Activated CD4-positive, alpha-beta T cell treated with anti-CD3 and anti-CD28 coated beads, Interleukin-2, amount 50 U/mL, for 1 hour (primary cell): ENCODE measurements at regions not wholly inside any gene's neighbourhood (a gene's known extent, or its start where the extent isn't known, plus 50 kb on each side); places are given as distances from the start of the nearest gene placed in this dataset.

Experiments
- DNase-seq: peaks from one replicate; pipeline ENCODE4 v3.0.0-alpha.2; 2020

DNA sequence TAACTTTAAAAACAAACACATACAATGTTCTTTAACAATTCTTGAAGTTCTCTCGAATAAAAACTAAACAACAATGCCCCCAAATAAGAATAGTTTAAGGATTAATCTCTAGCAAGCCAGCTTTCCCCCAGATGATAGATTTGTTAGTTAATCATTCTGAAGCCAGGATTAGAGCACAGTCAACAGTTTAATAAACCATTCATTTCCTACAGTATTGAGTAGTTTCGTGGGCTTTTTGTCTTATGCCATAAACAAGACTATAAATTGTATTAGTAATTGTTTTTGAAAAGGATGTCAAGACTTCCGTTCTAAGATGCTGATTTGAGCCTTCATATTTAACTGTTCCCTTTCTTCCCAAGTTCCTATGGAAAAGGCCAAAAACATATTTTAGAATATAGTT lies 136.6 kb downstream of the PIK3R1 start:
- no peak for DNase-seq

- DNase-seq, result no peak
Measured at GRCh38 chr5:68353605-68354004, 138.0 kb downstream of the PIK3R1 start.

- no peak for DNase-seq
Measured at GRCh38 chr5:68354315-68354714, 138.8 kb downstream of the PIK3R1 start.

GRCh38 chr5:68356216-68356615 lies 140.7 kb downstream of the PIK3R1 start:
- no peak for DNase-seq

GRCh38 chr5:68356623-68357022 lies 141.1 kb downstream of the PIK3R1 start:
- DNase-seq, result no peak

GRCh38 chr5:68359699-68360098 lies 144.1 kb downstream of the PIK3R1 start:
- no peak for DNase-seq

DNA sequence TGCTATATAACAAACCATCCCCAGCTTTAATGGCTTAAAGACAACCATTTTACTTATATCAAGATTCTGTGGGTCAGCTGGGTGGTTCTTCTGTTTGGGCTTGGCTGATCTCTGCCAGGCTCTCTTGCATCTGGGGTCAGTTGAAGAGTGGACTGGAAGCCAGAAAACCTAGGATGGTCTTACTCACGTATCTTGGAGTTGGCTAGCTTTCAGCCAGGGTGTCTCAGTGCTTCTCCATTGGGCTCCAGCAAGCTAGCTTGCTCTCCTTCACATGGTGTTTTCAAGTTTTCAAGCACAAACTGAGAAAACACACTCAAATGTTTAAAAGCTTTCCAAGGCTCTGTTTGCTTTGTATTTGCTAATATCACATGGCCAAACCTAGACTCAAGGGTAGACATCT lies 146.8 kb downstream of the PIK3R1 start:
- no peak for DNase-seq

DNA sequence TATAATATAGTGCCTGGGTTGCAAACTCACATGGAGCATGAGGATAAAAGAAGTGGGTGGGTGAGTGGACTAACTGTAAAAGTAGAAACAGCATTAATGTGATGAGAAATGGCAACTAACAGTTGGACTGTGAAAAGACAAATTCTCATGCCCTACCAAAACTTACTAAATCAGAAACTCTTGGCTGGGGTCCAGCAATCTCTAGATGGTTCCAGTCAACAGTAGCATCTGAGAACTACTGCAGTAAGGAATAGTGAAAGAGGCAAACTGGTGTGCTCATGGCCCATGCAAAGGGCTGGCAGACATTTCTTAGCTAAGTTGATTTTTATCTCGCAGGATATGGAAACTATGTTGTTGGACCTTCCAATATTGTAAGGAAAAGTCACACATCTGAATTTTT lies 150.3 kb downstream of the PIK3R1 start:
- DNase-seq, result no peak

DNA sequence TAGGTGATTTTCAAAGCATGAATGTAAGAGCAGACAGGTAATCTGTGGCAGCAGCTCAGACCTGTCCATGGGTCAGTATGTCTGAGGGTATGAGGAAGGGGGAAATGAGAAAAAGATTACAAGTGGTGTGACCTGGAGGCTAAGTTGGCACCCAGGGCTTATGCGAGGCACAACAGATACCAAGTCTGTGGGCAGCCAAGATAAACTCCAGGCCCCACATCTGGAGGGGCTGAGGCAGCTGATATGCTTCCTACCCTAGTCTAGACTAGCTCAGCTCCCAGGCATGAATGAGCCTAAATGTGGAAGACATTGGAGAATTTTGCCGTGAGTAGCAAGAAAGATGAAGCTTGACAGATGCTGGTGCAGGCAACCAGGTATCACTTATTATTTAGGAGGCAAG lies 151.7 kb downstream of the PIK3R1 start:
- no peak for DNase-seq

- no peak for DNase-seq
Measured at GRCh38 chr5:68367717-68368116, 152.2 kb downstream of the PIK3R1 start.

- no peak for DNase-seq
Measured at GRCh38 chr5:68368311-68369022, 152.9 kb downstream of the PIK3R1 start.

DNA sequence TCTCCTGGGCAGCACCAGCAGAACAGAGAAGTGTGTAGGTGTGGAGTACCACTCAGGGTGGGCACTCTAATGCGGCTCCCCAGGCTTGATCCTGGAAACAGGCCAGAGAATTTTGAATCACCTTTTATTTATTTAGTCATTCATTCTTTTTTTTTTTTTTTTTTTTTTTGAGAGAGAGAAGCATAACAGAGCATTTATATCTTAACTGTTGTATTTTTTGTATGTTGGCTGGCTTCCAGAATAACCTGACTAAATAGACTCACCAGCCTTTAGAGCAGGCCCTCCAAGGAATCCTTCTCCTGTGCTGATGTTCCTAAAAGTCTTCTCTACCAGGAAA lies 153.4 kb downstream of the PIK3R1 start:
- no peak for DNase-seq

DNA sequence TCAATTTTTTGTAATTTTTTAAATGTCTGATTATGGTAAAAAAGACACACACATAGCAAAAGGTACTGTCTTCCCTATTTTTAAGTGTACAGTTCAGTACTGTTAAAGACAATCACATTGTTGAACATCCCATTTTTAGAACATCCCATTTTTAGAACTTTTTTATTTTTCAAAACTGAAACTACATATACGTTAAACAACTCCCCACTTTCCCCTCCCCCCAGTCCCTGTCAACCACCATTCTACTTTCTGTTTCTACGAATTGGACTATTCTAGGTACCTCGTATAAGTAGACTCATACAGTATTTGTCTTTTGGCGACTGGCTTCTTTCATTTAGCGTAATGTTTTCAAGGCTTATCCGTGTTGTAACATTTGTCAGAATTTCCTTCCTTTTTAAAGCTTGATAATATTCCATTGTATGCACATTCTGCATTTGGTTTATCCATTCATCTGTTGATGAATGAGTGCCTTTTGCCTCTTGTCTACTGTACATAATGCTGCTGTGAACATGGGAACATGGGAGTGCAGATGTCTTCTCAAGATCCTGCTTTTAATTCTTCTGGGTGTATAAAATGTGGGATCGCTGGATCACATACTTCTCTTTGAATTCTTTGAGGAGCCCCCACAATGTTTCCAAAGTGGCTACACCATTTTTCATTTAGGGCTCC lies 154.0 kb downstream of the PIK3R1 start:
- peak; percentile 13 for DNase-seq

- DNase-seq, result no peak
Measured at GRCh38 chr5:68370196-68370595, 154.6 kb downstream of the PIK3R1 start.

DNA sequence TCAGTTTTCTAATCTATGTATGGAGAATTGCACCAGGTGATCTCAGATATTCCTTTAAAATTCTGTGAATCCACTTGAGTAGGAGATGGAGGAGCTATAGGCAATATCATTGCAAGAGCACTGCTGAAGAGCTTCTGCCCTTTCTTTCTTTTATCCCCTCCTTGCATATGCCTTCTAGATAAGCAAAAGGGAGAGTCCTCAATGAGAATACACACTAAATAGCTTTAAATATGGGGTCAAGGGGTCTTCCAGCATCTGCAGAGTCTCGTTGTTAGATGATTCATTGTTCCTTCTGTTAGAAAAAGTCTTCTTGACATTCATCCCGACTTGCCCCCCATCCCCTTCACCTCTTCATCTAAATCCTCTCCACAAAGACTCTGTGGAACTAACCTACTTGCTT lies 156.1 kb downstream of the PIK3R1 start:
- DNase-seq, result no peak

DNA sequence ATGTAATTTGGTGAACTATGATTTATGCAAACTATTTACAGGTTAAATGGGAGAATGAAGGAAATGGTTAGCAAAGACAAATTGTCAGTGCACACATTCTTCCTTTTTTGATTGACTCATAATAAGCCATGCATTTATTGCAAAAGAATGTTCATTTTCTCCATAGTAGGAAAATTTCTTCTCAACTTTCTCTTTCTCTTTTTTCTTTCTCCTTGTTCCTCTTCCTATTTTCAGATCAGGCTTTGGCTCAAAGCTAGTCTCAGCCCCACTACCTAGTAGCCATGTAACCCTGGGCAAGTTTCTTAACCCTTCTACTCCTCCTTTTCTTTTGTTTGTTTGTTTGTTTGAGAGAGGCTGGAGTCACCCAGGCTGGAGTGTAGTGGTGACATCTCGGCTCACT lies 156.6 kb downstream of the PIK3R1 start:
- DNase-seq, result no peak

DNA sequence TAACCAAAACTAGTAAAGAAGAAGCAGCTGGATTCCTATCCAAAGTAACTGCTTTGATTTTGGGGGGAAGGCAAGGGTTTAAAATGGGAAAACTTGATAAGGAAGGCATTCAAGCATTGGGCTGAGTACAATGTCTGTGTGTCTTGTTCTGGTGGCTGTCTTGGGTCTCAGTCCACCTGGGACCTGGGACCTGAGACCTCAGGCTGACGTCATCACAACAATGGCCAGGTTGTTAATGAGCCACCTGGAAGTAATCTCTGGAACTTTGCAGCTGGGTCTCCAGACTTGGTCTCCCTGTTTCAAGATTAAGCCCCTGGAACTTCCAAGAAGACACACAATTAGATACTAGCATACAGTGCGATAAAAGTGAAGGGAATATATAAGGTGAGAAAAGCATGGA lies 157.5 kb downstream of the PIK3R1 start:
- DNase-seq, result no peak

DNA sequence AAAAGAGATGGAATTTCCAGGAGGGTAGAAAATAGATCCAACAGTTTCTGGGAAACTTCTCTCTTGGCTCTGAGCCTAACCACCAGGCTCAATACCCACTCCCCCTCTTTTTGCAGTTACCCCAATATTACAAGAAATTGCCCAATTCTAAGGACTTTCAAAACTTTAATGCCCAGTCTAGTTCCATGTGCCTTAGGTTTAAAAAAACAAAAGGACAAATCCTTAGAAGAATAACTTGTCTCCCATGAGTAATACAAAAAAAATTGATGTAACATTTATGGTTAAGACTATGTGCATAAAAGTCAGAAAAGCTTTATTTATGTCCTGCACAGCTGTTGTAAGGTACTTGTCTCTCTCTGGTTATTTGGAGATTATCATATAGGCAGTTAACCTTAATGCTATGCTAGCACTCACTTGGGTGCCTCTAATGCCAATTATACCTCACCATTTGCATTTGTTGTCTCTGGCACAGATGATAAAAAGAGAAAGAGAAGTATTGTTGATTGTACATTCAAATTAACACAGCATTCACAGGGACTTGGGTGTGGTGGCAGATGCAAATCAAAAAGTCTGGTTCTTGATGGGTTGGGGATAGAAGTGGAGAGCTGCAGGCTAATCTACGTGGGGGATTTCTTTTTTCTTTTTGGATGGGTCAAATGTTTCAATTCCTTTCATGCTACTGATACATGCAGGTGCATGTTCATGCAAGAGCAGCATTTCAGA lies 159.4 kb downstream of the PIK3R1 start:
- no peak for DNase-seq

- no peak for DNase-seq
Measured at GRCh38 chr5:68375540-68375939, 160.0 kb downstream of the PIK3R1 start.

DNA sequence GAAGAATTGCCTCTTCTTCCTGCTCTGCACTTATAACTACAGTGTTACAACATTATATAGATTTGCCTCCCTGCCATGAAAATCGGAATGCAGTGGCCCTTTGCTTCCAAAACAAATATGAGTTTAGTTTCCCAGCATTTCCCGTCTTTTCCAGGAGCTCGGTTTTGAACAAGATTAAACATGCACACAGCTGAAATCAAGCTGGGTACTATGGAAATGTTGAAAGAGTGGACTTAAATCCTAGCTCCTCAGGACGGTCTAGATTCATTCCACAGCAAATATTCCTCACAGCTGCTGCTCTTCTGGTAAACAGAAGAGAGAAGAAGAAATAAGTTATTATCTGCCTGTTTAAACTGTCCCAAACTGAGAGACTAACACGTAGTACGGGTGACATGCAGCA lies 161.4 kb downstream of the PIK3R1 start:
- DNase-seq, result no peak

DNA sequence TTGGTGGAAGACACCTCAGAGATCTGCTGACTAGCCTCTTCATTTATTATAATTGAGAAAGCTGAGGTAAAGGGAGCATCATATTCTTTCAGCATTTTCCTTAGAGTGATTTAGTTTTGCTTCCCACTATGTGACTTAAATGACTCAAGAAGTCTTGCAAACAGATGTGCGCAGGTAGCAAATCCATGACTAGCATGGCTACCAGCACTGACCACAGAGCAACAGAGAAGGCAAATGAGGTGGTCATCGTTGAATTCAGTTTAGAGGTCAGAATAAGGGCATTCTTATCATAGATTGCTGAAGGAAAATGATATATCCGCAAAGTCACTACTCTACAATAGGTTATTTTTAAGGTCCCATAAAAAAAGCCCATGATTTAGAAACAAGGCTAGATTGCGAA lies 162.2 kb downstream of the PIK3R1 start:
- no peak for DNase-seq

DNA sequence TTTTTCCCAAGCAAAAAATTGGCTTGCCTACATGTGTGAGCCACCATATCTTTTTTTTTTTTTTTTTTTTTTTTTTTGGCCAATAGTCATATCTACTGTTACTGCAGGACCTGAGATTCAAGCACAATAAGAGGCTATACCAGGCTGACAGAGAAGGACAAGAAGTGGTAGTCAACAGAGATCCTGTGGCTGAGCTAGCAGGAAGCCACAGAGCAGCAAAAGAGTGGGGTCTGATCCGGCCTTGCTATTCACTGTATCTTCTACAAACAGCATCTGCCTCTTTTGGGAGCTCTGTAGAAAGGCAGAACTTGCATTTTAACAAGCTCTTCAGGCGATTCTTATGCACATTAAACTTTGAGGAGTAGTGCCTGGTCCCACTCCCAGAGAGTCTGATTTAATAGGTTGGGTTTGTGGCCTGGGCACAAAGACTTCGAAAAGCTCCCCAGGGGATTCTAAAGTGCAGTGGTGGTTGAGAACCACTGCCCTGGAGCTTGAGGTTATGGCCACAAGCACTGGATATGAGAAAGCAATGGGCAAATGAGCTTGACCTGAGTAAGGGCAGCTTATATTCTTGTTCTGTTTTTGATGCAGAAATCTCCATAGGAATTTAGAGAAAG lies 162.8 kb downstream of the PIK3R1 start:
- DNase-seq, result no peak

- no peak for DNase-seq
Measured at GRCh38 chr5:68379275-68380036, 163.9 kb downstream of the PIK3R1 start.
